Astrocyte of the spinal cord (primary cell): ENCODE measurements at regions not wholly inside any gene's neighbourhood (a gene's known extent, or its start where the extent isn't known, plus 50 kb on each side); places are given as distances from the start of the nearest gene placed in this dataset.

Source experiments
- DNase-seq: peaks from one replicate; pipeline ENCODE4 v3.0.0; 2011; ENCODE audit warnings: low read depth, low spot score
- H3K4me3 ChIP-seq: 2 replicates; pipeline ENCODE4 v1.5.1; 2011; ENCODE audit warnings: low read depth, mild to moderate bottlenecking, low read length, moderate library complexity
- CTCF ChIP-seq: IDR thresholded peaks from 2 replicates; pipeline ENCODE4 v1.5.1; 2012; ENCODE audit warnings: low read depth, mild to moderate bottlenecking, low read length, inconsistent platforms
- in situ Hi-C: cut with HindIII; loops from 2 replicates; pipeline ENCODE4 v1.10.0; 2017; ENCODE audit warnings: low sequenced_read_pairs

GRCh38 chr2:118496467-118496866 is 351.0 kb downstream of the EN1 start:
- no peak for DNase-seq
- in situ Hi-C loops = no loop called here
- no peak overlapping the region for H3K4me3 ChIP-seq
- no peak for TF ChIP-seq CTCF

GRCh38 chr2:118495290-118495689 is 352.2 kb downstream of the EN1 start:
- in situ Hi-C loops = no loop called here
- no peak overlapping the region for H3K4me3 ChIP-seq
- no peak for TF ChIP-seq CTCF
- no peak for DNase-seq

- TF ChIP-seq CTCF = no peak
- no peak overlapping the region for H3K4me3 ChIP-seq
- in situ Hi-C loops = no loop called here
- no peak for DNase-seq
These were observed 354.2 kb downstream of the EN1 start for GRCh38 chr2:118493213-118493612.

GRCh38 chr2:118492335-118492734 is 355.1 kb downstream of the EN1 start:
- TF ChIP-seq CTCF = peak; percentile 47
- in situ Hi-C loops = no loop called here
- DNase-seq = peak; percentile 48
- H3K4me3 ChIP-seq = no peak overlapping the region

GRCh38 chr2:118490330-118490729 is 357.1 kb downstream of the EN1 start:
- no peak overlapping the region for H3K4me3 ChIP-seq
- DNase-seq = no peak
- TF ChIP-seq CTCF = no peak
- in situ Hi-C loops = no loop called here

- no peak for DNase-seq
- TF ChIP-seq CTCF = no peak
- in situ Hi-C loops = no loop called here
- no peak overlapping the region for H3K4me3 ChIP-seq
These were observed 357.6 kb downstream of the EN1 start for GRCh38 chr2:118489712-118490299.

GRCh38 chr2:118481299-118481698 is 366.1 kb downstream of the EN1 start:
- no peak overlapping the region for H3K4me3 ChIP-seq
- no peak for DNase-seq
- in situ Hi-C loops = no loop called here
- no peak for TF ChIP-seq CTCF
